H1 (cell line): ENCODE measurements at regions not wholly inside any gene's neighbourhood (a gene's known extent, or its start where the extent isn't known, plus 50 kb on each side); places are given as distances from the start of the nearest gene placed in this dataset.

ENCODE experiments used
- CTCF ChIA-PET: fragments of 300-600 bp; sonication (Branson Sonifier 250); formaldehyde crosslinking; loops from one replicate; lab custom pipeline; 2021; ENCODE audit not compliant: partially characterized antibody; lab: Charles Lee
- POLR2A ChIA-PET: fragments of 300-600 bp; sonication (Branson Sonifier 250); formaldehyde crosslinking; loops from one replicate; lab custom pipeline; 2021; ENCODE audit warnings: inconsistent platforms; ENCODE audit not compliant: partially characterized antibody; lab: Charles Lee
- DNase-seq, 2 experiments: peaks; one replicate each; pipeline versions ENCODE4 v3.0.0 to v3.0.0-alpha.2; 2010 to 2022; ENCODE audit warnings: low spot score in 2 of 2, low read depth in 1 of 2, mixed read lengths in 1 of 2
- FAIRE-seq: peaks from 2 replicates; lab custom pipeline; 2011; peaks lifted over from hg19 to GRCh38; lab: Jason Lieb, UNC
- H2AFZ ChIP-seq: 2 replicates; pipeline ENCODE4 v1.8.1; 2012; ENCODE audit warnings: low read length, inconsistent platforms
- H2AK5ac ChIP-seq: 2 replicates; pipeline ENCODE4 v1.6.1; 2013; ENCODE audit warnings: low read depth, low read length
- H2BK120ac ChIP-seq: replicated peaks from 2 replicates; pipeline ENCODE3; 2013; ENCODE audit warnings: low read depth, low read length, inconsistent platforms
- H2BK12ac ChIP-seq: 2 replicates; pipeline ENCODE4 v1.6.1; 2013; ENCODE audit warnings: low read depth, low read length
- H2BK15ac ChIP-seq: 2 replicates; pipeline ENCODE4 v1.6.1; 2013; ENCODE audit warnings: low read length
- H2BK20ac ChIP-seq: 2 replicates; pipeline ENCODE4 v1.6.1; 2013; ENCODE audit warnings: low read length
- H2BK5ac ChIP-seq: 2 replicates; pipeline ENCODE4 v1.6.1; 2013; ENCODE audit warnings: low read depth, low read length
- H3K14ac ChIP-seq: 2 replicates; pipeline ENCODE4 v1.6.1; 2013; ENCODE audit warnings: inconsistent platforms; ENCODE audit not compliant: insufficient read length
- H3K18ac ChIP-seq: 2 replicates; pipeline ENCODE4 v1.6.1; 2013; ENCODE audit warnings: low read length; ENCODE audit errors: extremely low read depth
- H3K23ac ChIP-seq: 2 replicates; pipeline ENCODE4 v1.6.1; 2013; ENCODE audit warnings: inconsistent platforms; ENCODE audit not compliant: insufficient read length
- H3K23me2 ChIP-seq: 2 replicates; pipeline ENCODE4 v1.6.1; 2013; ENCODE audit warnings: low read depth, low read length
- H3K27ac ChIP-seq: 2 replicates; pipeline ENCODE4 v1.6.1; 2011; ENCODE audit warnings: low read depth, low read length, inconsistent platforms
- H3K27me3 ChIP-seq, 4 experiments: replicated peaks in 1 of 4; 1 replicate in 1 of 4; 2 replicates in 3 of 4; pipeline versions ENCODE4 v1.6.1 to v1.8.1; 2011 to 2013; ENCODE audit warnings: low read length in 3 of 4, mild to moderate bottlenecking in 3 of 4, inconsistent platforms in 2 of 4, mixed read lengths in 2 of 4, moderate library complexity in 1 of 4; ENCODE audit not compliant: control insufficient read depth in 3 of 4, insufficient read depth in 3 of 4; ENCODE audit errors: extremely low read depth in 1 of 4
- H3K36me3 ChIP-seq, 4 experiments: 2 replicates each; pipeline versions ENCODE4 v1.6.1 to v1.8.1; 2011 to 2013; ENCODE audit warnings: mild to moderate bottlenecking in 4 of 4, low read length in 3 of 4, moderate library complexity in 2 of 4, control low read depth in 1 of 4, inconsistent platforms in 1 of 4; ENCODE audit not compliant: insufficient read depth in 4 of 4, control insufficient read depth in 2 of 4
- H3K4ac ChIP-seq: replicated peaks from 2 replicates; pipeline ENCODE3; 2013; ENCODE audit warnings: low read length, low read depth, mixed read lengths, inconsistent platforms; ENCODE audit not compliant: insufficient read length
- H3K4me1 ChIP-seq, 4 experiments: replicated peaks in 1 of 4; 1 replicate in 1 of 4; 2 replicates in 3 of 4; pipeline versions ENCODE4 v1.6.1 to v1.8.1; 2011 to 2013; ENCODE audit warnings: low read length in 3 of 4, inconsistent platforms in 2 of 4, mixed read lengths in 1 of 4; ENCODE audit not compliant: insufficient read depth in 4 of 4, control insufficient read depth in 3 of 4
- H3K4me2 ChIP-seq, 2 experiments: 2 replicates each; pipeline versions ENCODE4 v1.6.1 to v1.8.1; 2011 to 2013; ENCODE audit warnings: low read depth in 2 of 2, low read length in 2 of 2, control low read depth in 1 of 2, inconsistent platforms in 1 of 2, mild to moderate bottlenecking in 1 of 2; ENCODE audit not compliant: insufficient read depth in 1 of 2
- H3K4me3 ChIP-seq, 4 experiments: fragments of 200-600, 300-600 bp in 1 of 4; sonication (generic), shearing (Covaris generic), sonication (Bioruptor Twin) in 1 of 4; 2 replicates each; pipeline versions ENCODE4 v1.5.1 to v1.8.1; 2011 to 2016; ENCODE audit warnings: low read length in 4 of 4, low read depth in 3 of 4, control low read depth in 2 of 4, inconsistent platforms in 2 of 4, mild to moderate bottlenecking in 2 of 4, mixed read lengths in 1 of 4, moderate library complexity in 1 of 4; ENCODE audit not compliant: insufficient read depth in 2 of 4; ENCODE audit errors: extremely low read depth in 1 of 4
- H3K56ac ChIP-seq: replicated peaks from 2 replicates; pipeline ENCODE3; 2013; ENCODE audit warnings: low read depth, mild to moderate bottlenecking, mixed read lengths, low read length, inconsistent platforms; ENCODE audit not compliant: insufficient read length
- H3K79me1 ChIP-seq: 2 replicates; pipeline ENCODE4 v1.6.1; 2013; ENCODE audit warnings: low read depth, low read length, control low read depth
- H3K79me2 ChIP-seq, 2 experiments: 2 replicates each; pipeline versions ENCODE4 v1.6.1 to v1.8.1; 2012 to 2013; ENCODE audit warnings: low read length in 2 of 2, mild to moderate bottlenecking in 2 of 2, inconsistent platforms in 1 of 2; ENCODE audit not compliant: insufficient read depth in 2 of 2, control insufficient read depth in 1 of 2
- H3K9ac ChIP-seq, 4 experiments: replicated peaks in 1 of 4; 1 replicate in 1 of 4; 2 replicates in 3 of 4; pipeline versions ENCODE4 v1.6.1 to v1.8.1; 2011 to 2013; ENCODE audit warnings: low read depth in 3 of 4, low read length in 3 of 4, control low read depth in 2 of 4, mild to moderate bottlenecking in 2 of 4, moderate library complexity in 2 of 4, inconsistent platforms in 1 of 4; ENCODE audit errors: extremely low read depth in 1 of 4
- H3K9me3 ChIP-seq, 2 experiments: 2 replicates each; pipeline versions ENCODE4 v1.6.1 to v1.8.1; 2012 to 2013; ENCODE audit warnings: mild to moderate bottlenecking in 2 of 2, moderate library complexity in 2 of 2, control low read depth in 1 of 2, inconsistent platforms in 1 of 2, low read depth in 1 of 2, low read length in 1 of 2, mixed read lengths in 1 of 2; ENCODE audit not compliant: insufficient read depth in 2 of 2
- H4K20me1 ChIP-seq, 2 experiments: replicated peaks in 1 of 2; 2 replicates each; pipeline versions ENCODE3 to v1.8.1; 2011 to 2013; ENCODE audit warnings: inconsistent platforms in 2 of 2, low read length in 2 of 2, mild to moderate bottlenecking in 1 of 2; ENCODE audit not compliant: insufficient read depth in 2 of 2, control insufficient read depth in 1 of 2
- H4K5ac ChIP-seq: 2 replicates; pipeline ENCODE4 v1.6.1; 2013; ENCODE audit warnings: low read length, low read depth, mixed read lengths, inconsistent platforms; ENCODE audit not compliant: insufficient read length
- H4K8ac ChIP-seq: 2 replicates; pipeline ENCODE4 v1.8.0; 2013; ENCODE audit warnings: mild to moderate bottlenecking, moderate library complexity, low read length, inconsistent platforms; ENCODE audit not compliant: insufficient read depth; ENCODE audit errors: extremely low read depth
- H4K91ac ChIP-seq: replicated peaks from 2 replicates; pipeline ENCODE3; 2013; ENCODE audit warnings: low read length, mixed read lengths, inconsistent platforms; ENCODE audit not compliant: insufficient read length
- BCL11A ChIP-seq, 2 experiments: IDR thresholded peaks; one replicate each; pipeline ENCODE4 v1.6.1; 2011; ENCODE audit warnings: low read depth in 2 of 2, low read length in 2 of 2, mild to moderate bottlenecking in 2 of 2
- MAFK ChIP-seq: IDR thresholded peaks from 2 replicates; pipeline ENCODE4 v1.6.1; 2012; ENCODE audit warnings: low read depth, mild to moderate bottlenecking, improper control_type of control experiment, low read length
- WGBS, 2 experiments: shearing (Covaris generic) in 1 of 2; methylation state at CpG; one replicate each; pipeline versions ENCODE4 v1.1.6 to v1.1.7; 2013 to 2015; ENCODE audit warnings: low lambda C conversion rate in 2 of 2, mixed read lengths in 2 of 2, inconsistent platforms in 1 of 2, low coverage in 1 of 2, missing lambda C conversion rate in 1 of 2; ENCODE audit not compliant: insufficient replicate concordance in 2 of 2, insufficient coverage in 1 of 2, insufficient read length in 1 of 2; ENCODE audit errors: extremely low coverage in 1 of 2, missing lambda C conversion rate in 1 of 2; 5-methylcytosine and 5-hydroxymethylcytosine counted together

DNA sequence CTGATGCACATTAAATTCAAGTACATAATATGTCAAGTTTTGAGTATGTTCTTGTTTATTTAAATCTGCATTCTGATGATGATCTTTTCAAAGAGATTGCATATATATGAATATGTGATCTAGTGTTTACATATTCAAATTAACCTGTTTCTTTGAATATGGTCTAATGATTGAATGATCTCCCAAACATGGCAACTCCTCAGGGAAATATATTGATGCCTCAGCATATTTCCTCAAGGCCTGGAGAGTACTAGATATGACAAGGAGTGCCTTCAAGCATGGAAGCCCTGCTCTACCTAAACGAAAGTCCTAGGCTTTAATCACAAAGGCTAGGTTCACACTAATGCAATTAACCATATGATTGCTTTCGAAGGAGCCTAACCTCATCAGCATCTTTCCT is 532.8 kb downstream of the ZIC1 start:
- TF ChIP-seq MAFK (peak; percentile 46; the same call in 1 of the 2 replicates), BCL11A (IDR thresholded peaks at IDR 0.05; ENCODE audit: low read depth in 2 of 2, low read length in 2 of 2) (no peak)
- Histone ChIP-seq H2BK20ac (no peak overlapping the region), H3K56ac (no peak overlapping the region), H3K23ac (no peak overlapping the region), H2BK120ac (peak overlapping the region; percentile 76), H2BK12ac (no peak overlapping the region), H3K79me1 (no peaks in the 10 kb centered on the region), H3K23me2 (no peaks in the 10 kb centered on the region; the same call in 1 of the 2 replicates), H3K4me1 (peaks cover 3 to 9% (median 5%) of the 10 kb centered on the region in 4 experiments; a peak in 4 of 7 replicates), H3K27me3 (no peaks in the 10 kb centered on the region), H4K20me1 (no peaks in the 10 kb centered on the region), H3K27ac (no peak overlapping the region), H3K36me3 (no peaks in the 10 kb centered on the region), H3K9me3 (no peaks in the 10 kb centered on the region), H3K4me2 (no peak overlapping the region), H2BK5ac (no peak overlapping the region), H2BK15ac (no peak overlapping the region), H3K4me3 (no peak overlapping the region), H4K91ac (no peak overlapping the region), H4K5ac (no peak overlapping the region), H4K8ac (no peak overlapping the region), H3K18ac (no peak overlapping the region), H2AK5ac (no peak overlapping the region), H3K9ac (no peak overlapping the region), H3K14ac (no peak overlapping the region), H3K79me2 (no peaks in the 10 kb centered on the region), H2AFZ (no peak overlapping the region), H3K4ac (no peak overlapping the region)
- no peak for FAIRE-seq
- CTCF ChIA-PET, result no interaction called here
- POLR2A ChIA-PET, result no interaction called here
- WGBS, 2 experiments, result 94% methylated on average over 2 of the region's 2 CpGs; no CpG with 5 or more reads in 1 of the 2 experiments
- no peak for DNase-seq
